GM12875 (cell line): ENCODE measurements at regions not wholly inside any gene's neighbourhood (a gene's known extent, or its start where the extent isn't known, plus 50 kb on each side); places are given as distances from the start of the nearest gene placed in this dataset.

Experiments
- H3K4me3 ChIP-seq: one replicate; pipeline ENCODE4 v1.5.1; 2011; ENCODE audit warnings: low read depth, low read length, control low read depth
- TF ChIP-seq, protein P1 (sequence below): IDR thresholded peaks from 2 replicates; pipeline ENCODE4 v1.5.1; 2011; ENCODE audit warnings: low read depth, mild to moderate bottlenecking, control low read depth, inconsistent platforms, low read length, moderate library complexity, borderline replicate concordance; ENCODE audit not compliant: insufficient read depth

DNA sequence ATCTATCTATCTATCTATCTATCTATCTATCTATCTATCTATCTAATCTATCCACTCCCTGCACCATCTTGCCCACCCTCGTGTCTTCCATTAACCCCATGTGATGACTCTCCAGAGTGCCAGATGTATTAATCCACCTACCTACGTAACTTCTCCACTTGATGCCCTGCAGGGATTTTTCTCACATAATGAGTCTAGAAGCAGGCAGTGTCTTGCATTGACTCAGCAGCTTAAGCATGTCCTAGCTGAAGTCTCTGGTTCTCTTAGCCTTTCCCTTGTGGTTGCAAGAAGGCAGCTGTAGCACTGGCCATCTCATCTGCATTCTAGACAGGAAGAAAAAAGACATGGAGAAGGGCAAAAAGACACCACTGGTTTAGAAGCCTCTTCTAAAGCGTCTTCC lies 96.7 kb upstream of the ALDH1B1 start:
- TF ChIP-seq, protein P1, sequence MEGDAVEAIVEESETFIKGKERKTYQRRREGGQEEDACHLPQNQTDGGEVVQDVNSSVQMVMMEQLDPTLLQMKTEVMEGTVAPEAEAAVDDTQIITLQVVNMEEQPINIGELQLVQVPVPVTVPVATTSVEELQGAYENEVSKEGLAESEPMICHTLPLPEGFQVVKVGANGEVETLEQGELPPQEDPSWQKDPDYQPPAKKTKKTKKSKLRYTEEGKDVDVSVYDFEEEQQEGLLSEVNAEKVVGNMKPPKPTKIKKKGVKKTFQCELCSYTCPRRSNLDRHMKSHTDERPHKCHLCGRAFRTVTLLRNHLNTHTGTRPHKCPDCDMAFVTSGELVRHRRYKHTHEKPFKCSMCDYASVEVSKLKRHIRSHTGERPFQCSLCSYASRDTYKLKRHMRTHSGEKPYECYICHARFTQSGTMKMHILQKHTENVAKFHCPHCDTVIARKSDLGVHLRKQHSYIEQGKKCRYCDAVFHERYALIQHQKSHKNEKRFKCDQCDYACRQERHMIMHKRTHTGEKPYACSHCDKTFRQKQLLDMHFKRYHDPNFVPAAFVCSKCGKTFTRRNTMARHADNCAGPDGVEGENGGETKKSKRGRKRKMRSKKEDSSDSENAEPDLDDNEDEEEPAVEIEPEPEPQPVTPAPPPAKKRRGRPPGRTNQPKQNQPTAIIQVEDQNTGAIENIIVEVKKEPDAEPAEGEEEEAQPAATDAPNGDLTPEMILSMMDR, result no peak
- H3K4me3 ChIP-seq, result no peak overlapping the region

DNA sequence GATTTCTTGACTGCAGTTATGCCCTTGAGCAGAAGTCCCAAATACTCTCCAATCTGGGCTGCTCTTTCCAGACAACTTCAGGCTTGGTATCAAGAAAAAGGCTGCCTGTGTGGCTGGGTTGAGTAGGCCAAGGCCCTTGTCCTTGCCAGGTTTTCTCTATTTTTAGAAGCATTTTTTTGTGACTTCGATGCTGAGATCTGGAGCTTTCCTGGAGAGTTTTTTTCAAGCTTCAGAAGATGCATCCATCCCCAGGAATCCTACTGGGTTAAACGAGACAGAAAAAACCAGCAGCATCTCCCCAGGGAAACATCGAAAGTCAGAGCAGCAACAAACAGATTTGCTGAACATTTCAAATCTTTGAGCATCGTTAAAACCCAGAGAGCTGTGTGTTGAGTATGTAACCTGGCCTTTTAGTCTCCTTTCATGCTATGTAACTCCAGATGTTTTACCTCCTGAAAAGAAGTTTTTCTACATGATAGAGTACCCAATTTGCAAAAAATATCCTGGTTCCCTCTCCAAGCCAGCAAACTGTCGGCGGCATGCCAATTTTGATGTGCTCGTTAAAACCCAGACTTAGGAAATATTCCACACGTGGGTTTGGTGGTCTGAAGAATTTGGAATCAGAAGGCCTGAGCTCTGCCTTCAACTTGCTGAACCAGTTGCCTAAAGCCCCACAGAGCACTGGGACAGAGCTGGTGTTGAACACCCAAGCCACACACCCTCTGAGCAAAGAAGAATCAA lies 98.1 kb upstream of the ALDH1B1 start:
- TF ChIP-seq, protein P1, result no peak
- no peak overlapping the region for H3K4me3 ChIP-seq

DNA sequence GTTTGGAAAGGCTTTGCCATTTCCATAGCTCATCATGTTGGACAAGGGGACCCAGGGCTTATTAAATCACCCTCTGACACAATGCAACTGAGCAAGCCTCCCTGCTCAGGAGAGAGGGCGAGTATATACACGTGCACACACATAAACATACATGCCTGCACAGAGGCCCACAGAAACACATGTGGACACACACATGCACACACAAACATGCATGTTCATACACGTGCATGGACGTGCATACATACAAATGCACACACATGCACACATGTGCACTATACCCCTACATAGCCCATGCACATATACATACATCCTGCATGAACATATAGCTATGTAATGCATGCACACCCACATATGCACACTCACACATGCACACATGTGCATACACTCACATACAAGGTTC lies 99.5 kb upstream of the ALDH1B1 start:
- H3K4me3 ChIP-seq, result no peak overlapping the region
- TF ChIP-seq, protein P1, result no peak

DNA sequence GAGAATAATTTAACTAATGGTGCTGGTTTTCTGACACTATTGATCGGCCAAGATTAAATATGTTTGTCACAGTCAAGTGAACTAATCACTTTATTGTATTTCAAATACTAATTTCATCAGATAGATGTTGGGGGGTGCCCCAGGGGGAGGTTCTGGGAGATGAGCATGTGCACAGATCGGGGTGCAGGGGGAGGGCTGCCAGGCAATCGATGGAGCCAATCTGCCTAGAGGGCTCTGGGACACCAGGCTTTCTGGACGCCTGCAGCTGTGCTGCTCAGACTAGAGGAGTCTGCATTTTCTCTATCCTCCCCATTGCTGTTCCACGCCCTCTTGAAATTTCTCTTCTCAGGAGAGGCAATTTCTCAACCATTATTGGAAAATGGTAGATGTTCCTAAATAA lies 100.0 kb upstream of the ALDH1B1 start:
- H3K4me3 ChIP-seq, result no peak overlapping the region
- TF ChIP-seq, protein P1, result no peak

DNA sequence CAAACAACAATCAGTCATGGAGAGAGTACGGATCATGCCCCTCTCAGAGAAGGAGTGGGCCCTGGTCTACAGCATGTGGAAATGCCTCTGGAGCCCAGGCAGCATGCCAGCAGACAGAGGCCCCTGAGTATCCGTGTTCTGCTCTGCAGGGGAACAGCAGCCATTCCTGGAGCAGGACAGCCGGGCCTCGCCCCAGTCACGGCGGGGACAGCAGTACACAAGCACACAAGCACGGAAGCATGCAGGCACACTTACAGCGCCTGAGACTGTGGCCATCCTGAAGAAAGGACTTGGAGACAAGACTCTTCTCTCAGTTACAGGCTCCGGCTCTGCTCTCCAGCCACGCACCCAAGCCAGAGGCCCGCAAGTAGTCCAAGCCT lies 102.6 kb upstream of the ALDH1B1 start:
- no peak overlapping the region for H3K4me3 ChIP-seq
- TF ChIP-seq, protein P1, result no peak

DNA sequence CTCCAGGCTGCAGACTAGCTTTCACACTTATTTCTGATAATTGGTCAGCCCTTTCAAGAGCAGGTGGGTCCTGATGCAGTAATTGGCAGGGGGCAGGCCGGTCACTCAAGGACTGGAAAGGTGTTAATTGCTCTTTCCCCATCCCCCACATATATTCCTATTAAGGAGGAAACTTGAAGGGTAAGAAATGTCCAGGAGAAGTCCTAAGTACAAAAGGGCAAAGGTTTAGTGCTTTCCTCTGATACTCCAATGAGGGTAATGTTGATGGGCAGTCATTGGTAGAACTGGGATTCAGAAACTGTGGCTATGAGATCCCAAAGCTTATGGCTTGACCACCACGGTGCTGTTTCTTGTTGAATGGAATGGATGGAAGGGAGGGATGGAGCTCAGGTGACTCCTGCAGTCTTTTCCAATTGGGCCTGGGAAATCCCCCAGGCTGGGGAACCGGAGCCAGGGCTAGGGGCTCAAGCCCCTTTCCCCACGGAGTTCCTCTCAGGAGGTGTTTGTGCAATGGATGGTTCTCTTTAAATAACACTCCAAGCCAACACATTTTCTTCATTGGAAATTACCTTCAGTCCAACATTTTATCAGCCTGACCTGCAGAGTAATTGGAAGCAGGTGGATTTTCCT lies 103.2 kb upstream of the ALDH1B1 start:
- H3K4me3 ChIP-seq, result no peak overlapping the region
- TF ChIP-seq, protein P1, result no peak

DNA sequence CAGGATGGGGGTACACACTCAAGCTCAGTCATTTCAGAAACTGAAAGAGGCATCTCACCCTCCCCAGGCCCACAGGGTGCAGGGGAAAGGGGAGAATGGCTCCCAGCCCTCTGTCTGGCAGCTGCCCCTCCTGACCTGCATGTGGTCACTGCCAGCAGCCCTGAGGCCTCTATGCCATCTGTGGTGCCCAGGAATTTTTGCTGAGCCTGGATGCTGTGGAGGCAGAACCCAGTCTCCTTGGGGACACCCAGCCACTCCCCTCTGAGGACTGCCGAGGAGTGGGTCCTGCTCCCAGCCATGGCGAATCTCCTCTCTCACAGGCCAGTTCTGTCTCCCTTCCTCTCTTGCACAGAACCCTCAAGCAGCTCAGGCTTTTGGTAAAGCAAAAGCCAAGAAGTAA lies 104.0 kb upstream of the ALDH1B1 start:
- TF ChIP-seq, protein P1, result no peak
- H3K4me3 ChIP-seq, result no peak overlapping the region
